HPDE6-E6E7 (cell line): ENCODE measurements at regions not wholly inside any gene's neighbourhood (a gene's known extent, or its start where the extent isn't known, plus 50 kb on each side); places are given as distances from the start of the nearest gene placed in this dataset.
"Not testable (repeated sequence)": the region's sequence is repeated elsewhere in the genome, so short reads cannot be mapped to it uniquely, and the experiment has no call there.

ENCODE experiments used
- DNase-seq: peaks from one replicate; pipeline ENCODE4 v3.0.0; 2011; ENCODE audit warnings: missing footprints; ENCODE audit errors: extremely low spot score

DNA sequence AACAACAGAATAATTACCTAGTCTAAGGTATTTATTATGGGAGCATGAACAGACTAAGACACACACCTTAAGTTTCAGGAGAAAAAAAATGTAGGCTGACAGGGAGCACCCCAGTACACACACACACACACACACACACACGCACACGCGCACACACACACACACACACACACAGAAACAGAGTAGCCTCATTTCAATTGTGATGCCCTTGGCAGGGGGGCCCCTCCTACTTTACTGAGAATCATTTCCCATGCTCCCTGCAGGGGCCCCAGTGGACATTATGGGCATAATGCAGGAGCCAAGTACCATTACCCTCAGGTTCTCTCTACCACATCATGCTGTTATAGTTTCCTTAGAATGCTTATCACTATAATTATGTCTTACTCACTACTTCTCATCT, 104.9 kb downstream of the CDC7 start:
- DNase-seq: no peak

DNA sequence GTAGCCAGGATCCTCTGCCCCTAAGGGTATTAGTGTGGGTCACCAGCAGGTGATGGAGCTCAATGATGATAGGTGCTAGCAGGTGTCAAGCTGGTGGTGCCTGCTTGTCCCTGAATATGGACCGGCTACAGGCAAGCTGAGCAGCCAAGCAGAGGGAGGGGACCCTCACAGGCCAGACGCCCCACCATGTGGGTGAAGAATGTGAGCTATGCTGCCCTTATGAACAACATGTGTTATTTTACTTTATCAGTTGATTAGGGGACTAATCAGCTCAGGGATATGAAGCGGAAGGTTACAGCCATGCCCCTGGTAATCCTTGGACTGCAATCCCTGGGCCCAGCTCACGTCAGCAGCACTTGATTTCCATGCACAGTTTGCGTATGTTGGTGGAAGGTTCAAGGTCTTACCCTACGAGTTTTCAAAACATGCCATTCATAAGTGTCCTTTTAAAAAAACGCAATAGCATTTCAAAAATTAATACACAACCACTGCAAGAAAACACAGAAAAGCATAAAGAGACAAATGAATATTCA, 106.0 kb downstream of the CDC7 start:
- DNase-seq: no peak

DNA sequence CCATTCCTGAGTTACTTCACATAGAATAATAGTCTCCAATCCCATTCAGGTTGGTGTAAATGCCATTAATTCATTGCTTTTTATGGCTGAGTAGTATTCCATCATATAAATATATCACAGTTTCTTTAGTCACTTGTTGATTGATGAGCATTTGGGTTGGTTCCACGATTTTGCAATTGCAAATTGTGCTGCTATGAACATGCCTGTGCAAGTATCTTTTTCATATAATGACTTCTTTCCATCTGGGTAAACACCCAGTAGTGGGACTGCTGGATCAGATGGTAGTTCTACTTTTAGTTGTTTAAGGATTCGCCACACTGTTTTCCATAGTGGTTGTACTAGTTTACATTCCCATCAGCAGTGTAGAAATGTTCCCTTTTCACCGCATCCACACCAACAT, 107.0 kb downstream of the CDC7 start:
- not testable (repeated sequence) for DNase-seq

DNA sequence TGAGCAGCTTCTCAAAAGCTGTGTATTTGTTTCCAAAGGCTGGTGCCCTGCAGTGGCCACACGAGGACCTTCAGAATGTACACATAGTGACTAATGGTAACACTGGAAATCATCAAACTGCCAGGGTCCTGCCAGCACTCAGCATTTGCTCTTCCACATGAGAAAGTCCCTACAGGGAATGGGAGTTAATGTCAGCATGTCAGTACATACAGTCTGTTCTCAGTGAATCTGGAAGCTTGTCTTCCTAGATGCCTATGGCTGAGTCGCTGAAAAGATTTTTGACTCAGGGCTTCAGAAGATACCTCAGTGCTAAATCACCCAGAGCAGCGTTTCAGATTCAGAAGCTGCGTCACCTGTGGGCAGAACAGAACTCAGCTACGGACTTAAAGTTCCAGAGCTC, 108.2 kb downstream of the CDC7 start:
- DNase-seq: no peak

DNA sequence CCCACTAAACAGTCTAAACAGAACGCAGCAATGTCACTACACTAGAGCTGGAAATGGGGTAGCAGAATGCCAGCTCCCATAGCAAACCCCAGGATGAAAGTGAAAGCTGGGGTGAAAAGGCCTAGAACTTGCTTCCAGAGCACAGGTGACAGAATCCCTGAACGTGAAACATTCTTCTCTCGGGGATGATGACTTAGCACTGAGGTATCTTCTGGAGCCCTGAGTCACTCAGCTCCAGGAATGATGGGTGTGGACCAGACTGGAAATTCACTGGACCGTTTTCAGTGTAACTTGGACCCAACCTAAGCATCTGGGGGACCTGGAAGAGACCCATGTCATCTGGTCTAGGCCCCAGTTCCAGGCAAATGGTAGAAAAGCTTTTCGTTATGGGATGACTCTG, 108.9 kb downstream of the CDC7 start:
- peak; percentile 56 for DNase-seq

DNA sequence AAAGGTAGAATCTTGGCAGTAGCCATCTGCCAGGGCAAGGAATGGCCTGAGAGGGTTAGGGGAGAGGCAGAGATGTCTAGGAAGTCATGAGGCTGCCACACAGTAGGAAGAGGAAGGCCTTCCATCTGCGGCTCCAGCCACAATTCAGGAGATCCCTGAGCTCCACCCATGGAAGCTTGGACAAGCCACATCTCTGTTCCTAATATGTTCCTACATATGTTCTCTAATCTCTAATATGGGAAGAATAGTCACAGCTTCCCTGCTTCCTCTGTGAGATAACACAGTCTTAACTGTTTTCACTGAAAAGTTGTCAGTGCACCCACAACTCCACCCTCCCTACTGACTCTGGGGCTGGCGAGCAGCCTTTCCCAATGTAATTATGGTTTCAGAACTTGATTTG, 109.5 kb downstream of the CDC7 start:
- DNase-seq: no peak

DNA sequence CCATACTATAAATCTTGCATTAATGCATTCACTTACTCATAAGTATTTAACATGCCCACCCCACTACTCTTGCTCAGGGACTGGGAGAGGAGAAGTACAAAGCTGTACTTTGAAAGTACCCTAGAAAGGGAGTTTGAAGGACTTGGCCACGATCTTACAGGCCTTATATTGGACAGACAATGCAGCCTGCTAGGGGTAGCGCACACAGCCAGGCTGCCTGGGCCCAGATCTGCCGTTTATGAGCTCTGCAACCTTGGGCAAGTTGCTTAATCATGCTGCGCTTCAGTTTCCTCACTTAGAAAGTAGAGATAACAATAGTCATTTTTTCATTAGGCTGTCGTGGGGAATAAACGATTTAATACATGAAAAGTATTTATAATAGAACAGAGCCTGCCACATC, 110.1 kb downstream of the CDC7 start:
- DNase-seq: no peak

DNA sequence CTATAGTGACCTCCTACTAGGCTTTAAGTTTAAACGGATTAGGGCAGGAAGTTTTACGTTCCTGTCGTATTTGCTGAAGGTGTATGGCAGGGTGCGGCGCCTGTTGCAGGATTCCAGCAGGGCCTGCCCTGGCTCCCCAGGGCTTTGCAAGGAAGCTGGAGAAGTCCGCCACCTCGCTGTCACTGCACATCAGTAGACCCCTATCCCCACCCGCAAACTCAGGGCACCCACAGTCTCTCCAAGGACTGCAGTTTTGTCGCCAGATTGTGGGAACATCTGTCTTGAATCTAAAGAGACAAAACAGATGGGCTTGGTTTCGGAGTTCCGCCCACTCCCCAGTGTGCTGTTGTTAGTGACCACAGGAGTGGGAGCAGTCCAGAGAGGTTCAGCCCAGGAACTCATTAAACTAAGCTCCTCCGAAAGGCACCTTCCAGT, 110.8 kb downstream of the CDC7 start:
- peak; percentile 49 for DNase-seq

DNA sequence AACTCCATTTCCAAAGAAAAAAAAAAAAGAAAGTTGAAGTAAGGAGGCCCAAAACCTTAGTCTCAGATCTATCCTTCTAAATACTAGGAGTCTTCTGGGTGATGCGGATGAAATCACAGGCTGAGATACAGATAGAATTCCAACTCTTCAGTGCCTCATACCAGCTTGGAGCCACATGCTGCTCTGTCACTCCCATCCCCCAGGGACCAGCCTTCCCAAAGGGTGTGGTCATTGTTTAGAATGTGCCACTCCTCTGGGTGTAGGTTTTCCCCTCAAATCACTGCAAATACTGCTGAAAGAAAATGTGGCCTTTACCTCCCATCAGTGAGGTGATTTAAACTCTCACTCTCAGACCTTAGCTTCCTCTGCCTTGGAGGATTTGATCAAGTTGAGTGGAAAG, 112.9 kb downstream of the CDC7 start:
- no peak for DNase-seq

DNA sequence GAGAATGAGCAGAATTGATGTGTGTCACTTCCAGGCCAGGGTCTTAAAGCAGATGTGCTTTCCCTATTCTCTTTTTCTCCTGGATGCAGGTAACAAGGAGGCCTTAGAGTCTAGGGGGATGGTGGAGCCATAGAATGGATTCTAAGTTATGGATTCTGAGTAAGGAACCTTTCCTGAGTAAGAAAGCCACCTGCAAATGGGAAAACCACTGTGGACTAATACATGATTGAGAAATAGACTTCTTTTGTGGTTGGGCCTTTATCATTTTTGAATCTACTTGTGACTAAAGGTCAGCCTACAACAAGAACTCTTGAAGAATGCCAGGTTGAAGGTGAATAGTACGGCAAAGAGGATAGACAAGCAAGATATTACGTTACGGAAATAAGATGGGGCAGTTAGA, 116.1 kb downstream of the CDC7 start:
- DNase-seq: no peak

DNA sequence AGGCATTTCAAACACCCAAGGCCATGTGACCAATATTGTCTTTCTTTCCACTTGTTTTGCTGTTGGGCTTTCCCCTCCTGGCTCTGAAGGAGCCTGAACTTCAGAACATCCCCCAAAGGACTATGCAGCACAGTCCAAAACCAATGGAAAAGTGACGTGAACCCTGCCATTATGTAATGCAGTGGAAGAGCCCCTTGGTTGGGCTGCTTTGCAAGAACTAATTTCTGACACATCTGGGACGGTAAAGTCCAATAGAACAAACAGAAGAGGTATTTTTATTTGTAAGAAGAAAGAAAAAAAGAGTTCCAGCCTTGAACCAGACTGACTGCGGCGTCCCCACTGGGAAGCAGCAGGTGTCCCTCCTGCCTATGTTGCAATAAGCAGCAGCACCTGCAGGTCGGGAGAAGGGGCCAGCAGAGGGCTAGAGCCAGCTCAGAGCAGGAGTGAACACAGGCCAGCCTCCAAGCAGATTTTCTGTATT, 116.7 kb downstream of the CDC7 start:
- no peak for DNase-seq

DNA sequence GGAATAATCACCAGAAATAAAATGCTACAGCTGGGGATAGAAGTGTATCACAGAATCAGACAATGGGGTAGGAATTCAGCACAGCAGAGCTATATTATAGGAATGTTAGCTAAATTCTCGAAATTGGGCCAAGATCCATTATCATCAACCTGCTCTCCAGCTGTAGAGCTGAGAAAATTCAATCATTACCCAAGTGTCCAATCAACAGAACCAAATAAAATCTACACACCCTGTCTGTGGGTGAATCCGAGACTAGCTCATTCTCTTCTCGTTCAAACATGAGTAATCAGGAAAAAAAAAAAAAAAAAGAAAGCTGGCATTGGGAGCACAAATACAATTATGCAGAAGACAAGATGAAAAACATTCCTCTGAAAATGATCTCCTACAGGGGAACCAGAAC, 119.2 kb downstream of the CDC7 start:
- DNase-seq: no peak

DNA sequence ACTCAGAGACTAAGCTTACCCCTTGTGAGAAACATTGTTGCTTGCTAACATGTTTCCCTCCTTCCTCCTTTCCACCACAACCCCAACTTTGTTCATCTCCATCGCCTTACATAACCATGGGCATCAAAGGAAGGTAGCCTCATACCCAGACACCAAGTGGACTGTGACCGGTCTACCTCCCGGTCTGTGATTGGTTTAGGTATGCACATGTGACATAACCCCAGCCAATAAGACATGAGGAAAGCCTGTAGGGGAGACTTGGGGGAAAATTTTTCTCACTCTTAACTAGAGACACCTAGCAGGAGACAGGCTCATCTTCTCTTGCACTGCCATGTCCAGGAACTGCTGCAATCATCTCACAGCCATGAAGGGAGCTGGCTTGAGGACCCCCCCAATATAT, 120.7 kb downstream of the CDC7 start:
- DNase-seq: no peak

DNA sequence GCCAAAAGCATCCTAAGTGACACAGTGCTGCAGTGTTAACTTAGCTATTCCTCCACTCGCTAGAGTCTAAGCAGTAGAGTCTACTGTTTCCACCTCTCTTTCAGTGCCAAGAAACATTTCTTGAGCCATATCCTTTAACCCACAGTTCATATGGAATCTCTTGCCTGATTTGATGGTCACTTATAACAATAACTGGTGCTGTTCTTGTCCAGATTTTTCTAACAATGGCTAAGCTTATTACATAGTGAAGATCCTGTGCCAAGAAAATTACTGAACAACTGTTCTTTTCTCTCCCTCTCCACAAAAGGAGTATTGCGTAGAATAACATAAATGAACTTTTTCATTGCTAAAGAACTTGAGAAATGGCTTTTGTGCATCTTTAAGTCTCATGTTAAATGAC, 121.3 kb downstream of the CDC7 start:
- no peak for DNase-seq

DNA sequence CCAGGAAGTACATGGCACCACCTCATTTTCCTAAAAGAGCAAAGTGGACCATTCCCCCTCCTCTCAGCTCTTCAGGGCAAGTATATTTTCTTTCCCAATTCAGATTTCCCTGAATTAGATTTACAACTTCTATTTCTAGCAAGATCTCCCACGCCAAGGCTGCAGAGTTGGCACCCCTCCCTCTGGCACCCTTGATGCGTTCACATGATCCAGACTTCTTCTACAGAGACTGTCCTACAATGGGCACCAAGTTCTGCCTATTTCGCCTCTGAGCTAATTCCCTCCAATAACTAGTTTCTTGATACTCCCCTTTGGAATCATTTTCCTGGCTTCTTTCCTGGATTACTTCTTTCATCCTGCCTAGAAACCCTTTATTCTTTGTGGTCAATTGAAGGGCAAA, 122.0 kb downstream of the CDC7 start:
- DNase-seq: no peak

DNA sequence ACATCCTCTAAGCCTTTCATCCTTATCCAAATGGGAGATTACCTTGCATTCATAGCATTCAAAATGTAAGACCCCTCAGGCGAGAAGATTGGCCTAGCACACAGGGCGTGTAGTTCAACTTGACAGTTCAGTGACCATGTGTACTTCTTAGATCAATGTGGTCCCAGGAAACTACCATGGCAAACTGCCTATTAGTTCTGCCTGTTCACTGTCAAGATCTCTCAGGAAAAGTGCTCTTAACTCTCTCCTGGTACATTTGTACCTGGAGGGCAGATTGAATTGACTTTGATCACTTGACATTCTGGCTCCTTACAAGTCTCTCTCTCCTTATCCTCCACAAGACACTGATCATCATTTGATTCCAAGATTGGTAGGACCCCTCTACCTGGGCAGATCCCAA, 122.4 kb downstream of the CDC7 start:
- DNase-seq: no peak

DNA sequence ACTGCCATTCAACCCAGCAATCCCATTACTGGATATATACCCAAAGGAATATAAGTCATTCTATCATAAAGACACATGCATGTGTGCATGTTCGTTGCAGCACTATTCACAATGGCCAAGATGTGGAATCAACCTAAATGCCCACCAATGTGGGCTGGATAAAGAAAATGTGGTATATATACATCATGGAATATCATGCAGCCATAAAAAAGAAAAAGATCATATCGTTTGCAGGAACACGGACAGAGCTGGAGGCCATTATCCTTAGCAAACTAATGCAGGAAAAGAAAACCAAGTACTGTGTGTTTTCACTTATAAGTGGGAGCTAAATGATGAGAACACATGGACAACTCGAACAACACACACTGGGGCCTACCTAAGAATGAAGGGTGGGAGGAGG, 123.7 kb downstream of the CDC7 start:
- no peak for DNase-seq
